Posterior vena cava (tissue), 2 donors: ENCODE measurements at regions not wholly inside any gene's neighbourhood (a gene's known extent, or its start where the extent isn't known, plus 50 kb on each side); places are given as distances from the start of the nearest gene placed in this dataset.

Source experiments
- DNase-seq: peaks from one replicate; pipeline ENCODE4 v3.0.0-alpha.2; 2020; ENCODE audit warnings: low spot score
- intact Hi-C, 2 donors: fragments of 100-400 bp; cut with DNase I; formaldehyde crosslinking; loops; one replicate each; pipeline versions ENCODE4 v1.14.1 to v1.14.2; 2022 to 2023
- donor health status: DM: yes; HTN: yes; CAD: no.
- donor health status: DM: yes; HTN: yes; CAD: no.

DNA sequence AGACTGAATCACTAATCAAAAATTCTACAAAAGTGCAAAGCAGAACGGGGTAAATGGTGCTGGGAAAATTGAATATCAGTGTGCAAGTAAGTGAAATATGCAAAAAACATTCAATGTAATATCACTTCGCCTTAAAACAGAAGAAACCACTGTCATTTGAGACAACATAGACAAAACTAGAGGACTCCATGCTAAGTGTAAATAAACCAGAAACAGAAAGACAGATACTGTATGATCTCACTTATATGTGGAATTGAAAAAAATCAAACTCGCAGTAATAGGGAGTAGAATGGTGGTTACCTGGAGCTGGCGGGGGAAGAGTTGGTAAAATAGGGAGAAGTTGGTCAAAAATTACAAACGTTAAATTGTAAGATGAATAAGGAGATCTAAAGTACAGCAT is 1420.0 kb upstream of the CDH2 start:
- intact Hi-C loops: no loop called here
- DNase-seq: no peak

- no peak for DNase-seq
- intact Hi-C loops: no loop called here
Measured at GRCh38 chr18:29594493-29594892, 1417.6 kb upstream of the CDH2 start.

DNA sequence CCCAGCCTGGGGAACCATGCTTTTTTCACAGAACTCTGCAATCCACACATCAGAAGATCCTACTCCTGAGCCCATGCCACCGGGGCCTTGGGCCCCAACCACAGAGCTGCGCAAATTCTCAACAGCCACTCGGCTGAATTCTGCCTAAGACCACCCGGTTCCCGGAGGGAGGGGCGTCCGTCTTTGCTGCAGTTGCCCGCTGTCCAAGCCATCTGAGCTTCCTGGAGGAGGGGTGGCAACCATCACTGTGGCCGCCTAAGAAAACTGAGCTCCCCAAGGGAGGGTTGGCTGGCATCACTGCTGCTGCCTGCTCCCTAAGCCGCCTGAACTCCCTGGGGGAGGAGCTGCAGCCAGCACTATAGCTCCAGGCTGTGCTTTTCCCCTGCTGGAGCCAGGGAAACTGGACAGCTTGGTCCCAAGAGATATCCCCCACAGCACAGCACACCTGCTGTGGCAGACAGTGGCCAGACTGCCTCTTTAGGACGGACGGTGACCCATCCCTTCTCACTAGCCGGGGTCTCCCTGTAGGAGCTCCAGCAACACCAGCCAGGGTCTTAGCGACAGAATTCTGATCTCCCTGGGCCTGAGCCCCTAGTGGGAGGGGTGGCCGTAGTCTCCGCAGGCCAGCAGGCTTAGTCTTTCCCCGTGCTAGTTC is 1411.6 kb upstream of the CDH2 start:
- no peak for DNase-seq
- intact Hi-C loops: no loop called here

- intact Hi-C loops: no loop called here
- DNase-seq: no peak
Measured at GRCh38 chr18:29586210-29586609, 1409.3 kb upstream of the CDH2 start.

DNA sequence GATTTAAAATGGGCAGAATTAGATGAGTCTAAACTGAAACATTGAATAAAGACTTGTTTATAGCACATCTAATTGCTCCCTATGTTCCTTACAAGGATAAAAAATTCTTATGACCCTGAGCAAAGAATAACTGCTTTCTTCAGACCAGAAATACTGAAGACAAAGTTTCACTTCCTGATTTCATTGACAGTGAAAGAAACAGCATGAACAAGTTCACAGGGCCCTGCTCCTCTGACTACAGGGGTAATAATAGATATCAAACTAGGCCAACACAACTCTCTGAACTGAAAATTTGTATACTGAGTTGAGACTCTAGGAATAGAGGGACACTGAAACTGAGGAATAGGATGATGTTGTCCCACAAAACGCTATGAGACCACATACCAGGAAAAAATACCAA is 1383.3 kb upstream of the CDH2 start:
- intact Hi-C loops: no loop called here
- no peak for DNase-seq

GRCh38 chr18:29556070-29556469 is 1379.1 kb upstream of the CDH2 start:
- intact Hi-C loops: no loop called here

DNA sequence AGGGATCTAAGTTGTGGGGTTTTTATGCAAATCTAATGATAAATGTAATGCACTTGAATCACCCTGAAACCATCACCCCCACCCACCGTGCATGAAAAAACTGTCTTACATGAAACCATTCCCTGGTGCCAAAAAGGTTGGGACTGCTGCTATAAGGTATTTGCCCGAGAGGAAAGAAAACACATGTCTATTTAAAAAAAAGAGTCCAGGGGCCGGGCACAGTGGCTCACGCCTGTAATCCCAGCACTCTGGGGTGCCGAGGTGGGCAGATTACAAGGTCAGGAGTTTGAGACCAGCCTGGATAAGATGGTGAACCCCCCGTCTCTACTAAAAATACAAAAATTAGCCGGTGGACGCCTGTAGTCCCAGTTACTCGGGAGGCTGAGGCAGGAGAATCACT is 1372.8 kb upstream of the CDH2 start:
- peak; percentile 54 for DNase-seq

More at GRCh38 chr18:29556070-29556469, 1379.1 kb upstream of the CDH2 start:
- no peak for DNase-seq

GRCh38 chr18:29547626-29548025 is 1370.7 kb upstream of the CDH2 start:
- no peak for DNase-seq
- intact Hi-C loops: no loop called here

More for the DNA sequence above, 1372.8 kb upstream of the CDH2 start:
- intact Hi-C loops: no loop called here

- intact Hi-C loops: no loop called here
- DNase-seq: no peak
Measured at GRCh38 chr18:29540548-29540947, 1363.6 kb upstream of the CDH2 start.

- no peak for DNase-seq
- intact Hi-C loops: no loop called here
Measured at GRCh38 chr18:29531746-29532145, 1354.8 kb upstream of the CDH2 start.

DNA sequence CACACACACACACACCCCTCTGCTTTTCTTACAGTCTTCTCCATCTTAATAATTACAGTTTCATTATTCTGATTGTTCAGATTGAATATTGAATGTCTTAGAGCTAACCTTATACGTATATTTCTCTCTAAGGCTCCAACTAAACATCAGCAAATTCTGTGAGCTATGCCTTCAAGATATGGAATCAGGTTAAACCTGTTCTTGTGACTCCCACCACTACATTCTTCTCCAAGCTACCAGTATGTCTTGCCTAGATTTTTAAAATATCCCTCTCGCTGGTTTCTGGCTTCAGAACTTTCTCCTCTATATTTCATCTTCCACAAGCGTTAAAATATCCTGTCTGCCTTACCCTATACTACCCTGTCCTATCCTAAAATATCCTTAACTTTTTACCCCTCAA is 1346.4 kb upstream of the CDH2 start:
- intact Hi-C loops: no loop called here
- no peak for DNase-seq

DNA sequence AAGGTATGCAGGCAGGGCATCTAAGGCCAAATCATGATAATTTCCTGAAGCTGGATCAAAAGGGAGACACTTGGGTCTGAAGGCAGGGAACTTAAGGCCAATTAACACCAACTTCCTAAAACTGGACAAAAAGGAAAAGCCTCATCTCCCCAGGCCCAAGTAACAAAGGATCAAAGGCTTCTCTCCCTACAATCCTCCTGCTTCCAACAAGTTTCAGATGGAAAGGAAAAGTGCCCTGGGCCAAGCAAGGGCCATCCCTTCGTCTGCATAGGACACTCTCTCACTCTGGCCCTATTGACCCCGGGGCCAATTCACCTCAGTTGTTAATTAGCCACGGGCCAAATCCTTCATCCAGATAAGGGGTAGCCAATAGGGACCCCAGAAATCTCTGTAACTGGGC is 1335.8 kb upstream of the CDH2 start:
- intact Hi-C loops: loop anchor here in 1 of 2 donors (10.0 kb wide), 1 partner anchor 328 kb away; no protein-coding TSS in a partner anchor
- DNase-seq: no peak

- no peak for DNase-seq
- intact Hi-C loops: loop anchor here in 1 of 2 donors (10.0 kb wide), 1 partner anchor 327 kb away; no protein-coding TSS in a partner anchor
Measured at GRCh38 chr18:29512203-29512602, 1335.3 kb upstream of the CDH2 start.

- no peak for DNase-seq
- intact Hi-C loops: no loop called here
Measured at GRCh38 chr18:29501952-29502351, 1325.0 kb upstream of the CDH2 start.

- intact Hi-C loops: no loop called here
- DNase-seq: no peak
Measured at GRCh38 chr18:29496152-29496680, 1319.3 kb upstream of the CDH2 start.

- no peak for DNase-seq
- intact Hi-C loops: no loop called here
Measured at GRCh38 chr18:29494371-29494770, 1317.4 kb upstream of the CDH2 start.

GRCh38 chr18:29491907-29492306 is 1315.0 kb upstream of the CDH2 start:
- DNase-seq: no peak
- intact Hi-C loops: no loop called here

GRCh38 chr18:29488617-29489016 is 1311.7 kb upstream of the CDH2 start:
- intact Hi-C loops: no loop called here
- DNase-seq: no peak

DNA sequence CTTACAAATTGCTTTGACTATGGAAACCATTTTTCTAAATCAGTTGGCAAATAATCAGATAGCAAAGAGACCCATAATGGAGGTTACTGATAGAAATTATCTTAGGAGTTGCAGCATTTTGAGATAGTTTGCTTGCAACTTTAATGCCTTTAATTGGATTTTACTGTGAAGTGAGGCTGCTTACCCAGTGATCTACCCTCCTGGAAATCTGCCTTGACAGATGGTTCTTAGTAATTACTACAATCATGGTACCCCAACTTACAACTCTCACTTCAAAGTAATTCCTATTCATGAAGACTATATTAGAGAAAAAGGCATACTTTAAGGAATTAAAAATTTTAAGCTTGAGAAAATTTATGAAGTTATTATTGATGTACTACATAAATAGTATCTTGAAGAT is 1288.6 kb upstream of the CDH2 start:
- DNase-seq: no peak
- intact Hi-C loops: no loop called here

GRCh38 chr18:29459972-29460371 is 1283.0 kb upstream of the CDH2 start:
- intact Hi-C loops: no loop called here

GRCh38 chr18:29457316-29457889 is 1280.5 kb upstream of the CDH2 start:
- no peak for DNase-seq
- intact Hi-C loops: no loop called here

More at GRCh38 chr18:29459972-29460371, 1283.0 kb upstream of the CDH2 start:
- DNase-seq: no peak
